K562 (cell line): ENCODE measurements at regions not wholly inside any gene's neighbourhood (a gene's known extent, or its start where the extent isn't known, plus 50 kb on each side); places are given as distances from the start of the nearest gene placed in this dataset.

Experiments used
- MXI1 ChIP-seq: IDR thresholded peaks from 2 replicates; pipeline ENCODE4 v1.6.1; 2011; ENCODE audit warnings: low read depth, mild to moderate bottlenecking, improper control_type of control experiment, low read length
- POLR2A ChIP-seq: fragments of 450-650 bp; conservative IDR thresholded peaks from 2 replicates; pipeline ENCODE4 v1.6.1; 2016

- TF ChIP-seq POLR2A (no peak), MXI1 (no peak)
Measured at GRCh38 chr22:47676685-47677084, 914.2 kb downstream of the TBC1D22A start.
